ENCODE measurements at regions not wholly inside any gene's neighbourhood (a gene's known extent, or its start where the extent isn't known, plus 50 kb on each side); places are given as distances from the start of the nearest gene placed in this dataset.

GRCh38 chr12:76250256-76250655 lies 98.0 kb downstream of the BBS10 start:
- TF ChIP-seq CTCF (IDR thresholded peaks at IDR 0.05), result no peak
- TF ChIP-seq BHLHE40 (IDR thresholded peaks at IDR 0.05; ENCODE audit: low read depth, low read length), result no peak
- TF ChIP-seq KDM1A (IDR thresholded peaks at IDR 0.05; ENCODE audit: low read depth), result no peak
- no peak for TF ChIP-seq EP300 (IDR thresholded peaks at IDR 0.05)
- TF ChIP-seq RAD21 (conservative IDR thresholded peaks at IDR 0.05 in 1 of 2, IDR thresholded peaks at IDR 0.05 in 1 of 2), result no peak
- no peak for TF ChIP-seq POLR2A (IDR thresholded peaks at IDR 0.05; ENCODE audit: low read length)
- TF ChIP-seq SREBF2 (IDR thresholded peaks at IDR 0.05), result no peak
- no peak for TF ChIP-seq ZFP36 (IDR thresholded peaks at IDR 0.05; ENCODE audit: borderline replicate concordance, partially characterized antibody)
- TF ChIP-seq USF2 (IDR thresholded peaks at IDR 0.05), result no peak
- no peak for TF ChIP-seq JUN (IDR thresholded peaks at IDR 0.05)
- no peak for TF ChIP-seq E2F6 (IDR thresholded peaks at IDR 0.05; ENCODE audit: borderline replicate concordance, low read depth)
- no peak for TF ChIP-seq HOXB13 (CRISPR knock-in tag; IDR thresholded peaks at IDR 0.05; ENCODE audit: low read depth)
